ENCODE measurements at regions not wholly inside any gene's neighbourhood (a gene's known extent, or its start where the extent isn't known, plus 50 kb on each side); places are given as distances from the start of the nearest gene placed in this dataset.

- 94 to 97% methylated on average over 6 of the region's 6 CpGs for WGBS, 2 donors
- H3K4me3 ChIP-seq, result no peak overlapping the region
- H3K27me3 ChIP-seq, result no peaks in the 10 kb centered on the region
- intact Hi-C loops (cut with DNase I), result no loop called here
- TF ChIP-seq POLR2AphosphoS5 (IDR thresholded peaks at IDR 0.05) (no peak), CTCF (IDR thresholded peaks at IDR 0.05) (no peak), EP300 (IDR thresholded peaks at IDR 0.05) (no peak)
- DNase-seq, result no peak
- no peaks in the 10 kb centered on the region for H3K4me1 ChIP-seq
- H3K9me3 ChIP-seq, result no peaks in the 10 kb centered on the region
- H3K27ac ChIP-seq, result no peak overlapping the region
- H3K36me3 ChIP-seq, result no peaks in the 10 kb centered on the region
These were observed 159.4 kb upstream of the TAB2 start for GRCh38 chr6:149158076-149158475.

- no peaks in the 10 kb centered on the region for H3K27me3 ChIP-seq
- 33 to 87% methylated on average over 1 of the region's 1 CpG for WGBS, 2 donors
- no peak overlapping the region for H3K27ac ChIP-seq
- no peak overlapping the region for H3K4me3 ChIP-seq
- no peak for DNase-seq
- no peaks in the 10 kb centered on the region for H3K9me3 ChIP-seq
- peaks cover 0 to 3% (median under 1%) of the 10 kb centered on the region in 4 donors for H3K4me1 ChIP-seq
- no peaks in the 10 kb centered on the region for H3K36me3 ChIP-seq
- intact Hi-C loops (cut with DNase I), result no loop called here
- TF ChIP-seq POLR2AphosphoS5 (IDR thresholded peaks at IDR 0.05) (no peak), EP300 (IDR thresholded peaks at IDR 0.05) (no peak), POLR2A (IDR thresholded peaks at IDR 0.05) (no peak)
These were observed 156.6 kb upstream of the TAB2 start for GRCh38 chr6:149160943-149161342.

GRCh38 chr6:149162924-149163323 is 154.6 kb upstream of the TAB2 start:
- no peak for DNase-seq
- no peak overlapping the region for H3K4me3 ChIP-seq
- peaks cover 0 to 16% (median 10%) of the 10 kb centered on the region in 4 donors for H3K4me1 ChIP-seq
- H3K27ac ChIP-seq, result no peak overlapping the region
- intact Hi-C loops (cut with DNase I), result no loop called here
- H3K36me3 ChIP-seq, result no peaks in the 10 kb centered on the region
- no peaks in the 10 kb centered on the region for H3K27me3 ChIP-seq
- no peaks in the 10 kb centered on the region for H3K9me3 ChIP-seq
- TF ChIP-seq EP300 (IDR thresholded peaks at IDR 0.05) (no peak), CTCF (IDR thresholded peaks at IDR 0.05) (no peak), POLR2A (IDR thresholded peaks at IDR 0.05) (no peak), POLR2AphosphoS5 (IDR thresholded peaks at IDR 0.05) (no peak)

- Histone ChIP-seq H3K9me3 (no peaks in the 10 kb centered on the region), H3K27ac (no peak overlapping the region), H3K4me3 (no peak overlapping the region), H3K4me1 (peaks cover 0 to 16% (median 11%) of the 10 kb centered on the region in 4 donors), H3K27me3 (no peaks in the 10 kb centered on the region), H3K36me3 (no peaks in the 10 kb centered on the region)
- WGBS, 2 donors, result 86% methylated on average over 12 of the region's 12 CpGs
- no peak for TF ChIP-seq POLR2A (IDR thresholded peaks at IDR 0.05)
- no peak for TF ChIP-seq EP300 (IDR thresholded peaks at IDR 0.05)
- no peak for TF ChIP-seq POLR2AphosphoS5 (IDR thresholded peaks at IDR 0.05)
- TF ChIP-seq CTCF (IDR thresholded peaks at IDR 0.05), result no peak
- no peak for DNase-seq
- intact Hi-C loops (cut with DNase I), result no loop called here
These were observed 153.2 kb upstream of the TAB2 start for GRCh38 chr6:149164199-149164750.

GRCh38 chr6:149166336-149166735 is 151.2 kb upstream of the TAB2 start:
- 27 to 37% methylated on average over 1 of the region's 1 CpG for WGBS, 2 donors
- TF ChIP-seq EP300 (IDR thresholded peaks at IDR 0.05), result no peak
- TF ChIP-seq POLR2AphosphoS5 (IDR thresholded peaks at IDR 0.05), result no peak
- no peak for TF ChIP-seq POLR2A (IDR thresholded peaks at IDR 0.05)
- no peak for TF ChIP-seq CTCF (IDR thresholded peaks at IDR 0.05)

More at GRCh38 chr6:149166336-149166735, 151.2 kb upstream of the TAB2 start:
- peaks cover 0 to 27% (median 25%) of the 10 kb centered on the region in 4 donors for H3K4me1 ChIP-seq
- H3K36me3 ChIP-seq, result no peaks in the 10 kb centered on the region
- intact Hi-C loops (cut with DNase I), result no loop called here
- H3K27ac ChIP-seq, result no peak overlapping the region
- no peak for DNase-seq
- no peaks in the 10 kb centered on the region for H3K9me3 ChIP-seq
- no peak overlapping the region for H3K4me3 ChIP-seq
- H3K27me3 ChIP-seq, result no peaks in the 10 kb centered on the region

All from sigmoid colon (tissue), 6 donors.